Stomach (tissue), 8 donors: ENCODE measurements at regions not wholly inside any gene's neighbourhood (a gene's known extent, or its start where the extent isn't known, plus 50 kb on each side); places are given as distances from the start of the nearest gene placed in this dataset.

Source experiments
- DNase-seq, 2 donors: peaks; one replicate each; pipeline versions ENCODE4 v3.0.0 to v3.0.0-alpha.2; 2013 to 2019
- H3K27ac ChIP-seq, 5 donors: fragments of 200-600 bp in 4 of 5; sonication (generic) in 4 of 5; one replicate each; pipeline ENCODE4 v1.5.1; 2013 to 2019; ENCODE audit warnings: mild to moderate bottlenecking in 1 of 5, moderate library complexity in 1 of 5
- H3K27me3 ChIP-seq, 3 donors: fragments of 200-600 bp; sonication (generic); one replicate each; pipeline ENCODE4 v1.5.1; 2017 to 2019; ENCODE audit warnings: mixed run types in 1 of 3
- H3K36me3 ChIP-seq, 4 donors: fragments of 200-600 bp; sonication (generic); 1 replicate in 3 of 4; 2 replicates in 1 of 4; pipeline ENCODE4 v1.5.1; 2016 to 2019
- H3K4me1 ChIP-seq, 4 donors: fragments of 200-600 bp; sonication (generic); one replicate each; pipeline ENCODE4 v1.5.1; 2016 to 2019
- H3K4me3 ChIP-seq, 4 donors: fragments of 200-600 bp; sonication (generic) in 3 of 4; one replicate each; pipeline ENCODE4 v1.5.1; 2016 to 2019; ENCODE audit warnings: mild to moderate bottlenecking in 1 of 4
- H3K9me3 ChIP-seq, 4 donors: fragments of 200-600 bp; sonication (generic); one replicate each; pipeline ENCODE4 v1.5.1; 2016 to 2019
- EP300 ChIP-seq: sonication (generic); formaldehyde crosslinking; IDR thresholded peaks from one replicate; pipeline ENCODE4 v1.6.1; 2017; ENCODE audit warnings: antibody characterized with exemption
- POLR2A ChIP-seq, 4 donors: fragments of 450-650 bp; IDR thresholded peaks; one replicate each; pipeline ENCODE4 v1.6.1; 2016; ENCODE audit warnings: antibody characterized with exemption in 4 of 4, control low read depth in 2 of 4, mild to moderate bottlenecking in 1 of 4, moderate library complexity in 1 of 4
- POLR2AphosphoS5 ChIP-seq, 3 donors: sonication (generic); formaldehyde crosslinking; IDR thresholded peaks; one replicate each; pipeline ENCODE4 v1.6.1; 2016; ENCODE audit warnings: antibody characterized with exemption in 3 of 3
- WGBS, 5 donors: extraction: QIAGEN DNeasy Blood & Tissue Kit in 3 of 5; methylation state at CpG; one replicate each; pipeline versions ENCODE4 v1.1.5 to v1.1.7; 2013 to 2018; 5-methylcytosine and 5-hydroxymethylcytosine counted together
- intact Hi-C: fragments of 100-400 bp; cut with DNase I; formaldehyde crosslinking; loops from one replicate; pipeline ENCODE4 v1.15.1; 2023; ENCODE audit warnings: low total_unique reads
- TF ChIP-seq, protein P1 (sequence below), 7 experiments: fragments of 450-650 bp in 4 of 7; fragments of 200-600 bp in 3 of 7; sonication (generic) in 3 of 7; IDR thresholded peaks; one replicate each; pipeline ENCODE4 v1.5.1; 2016 to 2019; ENCODE audit warnings: antibody characterized with exemption in 7 of 7, control low read depth in 2 of 7, mild to moderate bottlenecking in 1 of 7
- donor health status: healthy with polysubstance abuse.
- donor health status: Bipolar disorder and iron deficiency.
- donor health status: healthy.

DNA sequence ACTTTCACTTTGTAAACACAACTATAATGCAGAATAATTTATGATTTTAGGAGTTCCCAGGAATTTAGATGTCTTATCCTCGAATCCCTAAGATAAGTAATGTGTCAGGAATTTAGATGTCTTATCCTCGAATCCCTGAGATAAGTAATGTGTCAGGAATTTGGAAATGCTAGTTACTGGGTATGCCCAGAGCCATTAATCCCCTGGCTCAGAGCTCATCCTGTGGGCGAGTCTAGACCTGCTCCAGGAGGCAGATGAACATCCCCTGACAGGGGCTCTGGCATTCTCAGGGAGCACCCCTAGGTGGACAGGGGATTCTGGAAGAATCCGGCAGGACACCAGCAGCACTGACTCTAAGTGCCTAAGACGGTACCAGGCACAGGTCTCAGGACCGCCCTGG lies 163.3 kb downstream of the ARRDC4 start:
- DNase-seq = no peak
- H3K9me3 ChIP-seq = no peaks in the 10 kb centered on the region
- WGBS, 5 donors = 56 to 74% (median 66%) methylated on average over 6 of the region's 6 CpGs
- no peaks in the 10 kb centered on the region for H3K4me1 ChIP-seq
- no peaks in the 10 kb centered on the region for H3K27me3 ChIP-seq
- no peaks in the 10 kb centered on the region for H3K36me3 ChIP-seq
- intact Hi-C loops = no loop called here
- TF ChIP-seq POLR2AphosphoS5 (IDR thresholded peaks at IDR 0.05) (no peak), EP300 (no peak), POLR2A (IDR thresholded peaks at IDR 0.05) (no peak)
- TF ChIP-seq, protein P1, sequence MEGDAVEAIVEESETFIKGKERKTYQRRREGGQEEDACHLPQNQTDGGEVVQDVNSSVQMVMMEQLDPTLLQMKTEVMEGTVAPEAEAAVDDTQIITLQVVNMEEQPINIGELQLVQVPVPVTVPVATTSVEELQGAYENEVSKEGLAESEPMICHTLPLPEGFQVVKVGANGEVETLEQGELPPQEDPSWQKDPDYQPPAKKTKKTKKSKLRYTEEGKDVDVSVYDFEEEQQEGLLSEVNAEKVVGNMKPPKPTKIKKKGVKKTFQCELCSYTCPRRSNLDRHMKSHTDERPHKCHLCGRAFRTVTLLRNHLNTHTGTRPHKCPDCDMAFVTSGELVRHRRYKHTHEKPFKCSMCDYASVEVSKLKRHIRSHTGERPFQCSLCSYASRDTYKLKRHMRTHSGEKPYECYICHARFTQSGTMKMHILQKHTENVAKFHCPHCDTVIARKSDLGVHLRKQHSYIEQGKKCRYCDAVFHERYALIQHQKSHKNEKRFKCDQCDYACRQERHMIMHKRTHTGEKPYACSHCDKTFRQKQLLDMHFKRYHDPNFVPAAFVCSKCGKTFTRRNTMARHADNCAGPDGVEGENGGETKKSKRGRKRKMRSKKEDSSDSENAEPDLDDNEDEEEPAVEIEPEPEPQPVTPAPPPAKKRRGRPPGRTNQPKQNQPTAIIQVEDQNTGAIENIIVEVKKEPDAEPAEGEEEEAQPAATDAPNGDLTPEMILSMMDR (IDR thresholded peaks at IDR 0.05) = no peak
- H3K4me3 ChIP-seq = no peak overlapping the region
- no peak overlapping the region for H3K27ac ChIP-seq

DNA sequence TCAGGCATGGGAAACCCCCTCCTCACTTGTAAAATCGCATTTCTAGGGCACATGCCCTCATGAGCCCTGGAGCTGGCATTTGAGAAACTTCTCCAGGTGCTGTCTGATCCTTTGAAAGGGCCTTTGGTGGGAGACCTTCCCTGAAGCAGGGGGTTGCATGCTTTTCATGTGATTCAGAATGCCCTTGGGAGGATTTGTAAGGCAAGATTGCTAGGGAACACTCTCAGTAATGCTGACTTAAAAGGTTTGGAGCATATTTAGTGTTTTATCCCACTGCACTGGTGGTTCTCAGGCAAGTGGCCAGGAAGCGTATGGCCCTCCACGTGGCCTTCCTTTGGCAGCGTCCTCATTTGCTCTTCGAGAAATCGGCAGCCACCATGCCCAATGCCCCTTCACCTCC lies 164.1 kb downstream of the ARRDC4 start:
- no peak for TF ChIP-seq POLR2AphosphoS5 (IDR thresholded peaks at IDR 0.05)
- TF ChIP-seq POLR2A (IDR thresholded peaks at IDR 0.05) = no peak
- TF ChIP-seq EP300 = no peak
- TF ChIP-seq, protein P1 (IDR thresholded peaks at IDR 0.05) = no peak
- Histone ChIP-seq H3K4me1 (no peaks in the 10 kb centered on the region), H3K9me3 (no peaks in the 10 kb centered on the region), H3K36me3 (no peaks in the 10 kb centered on the region), H3K4me3 (no peak overlapping the region), H3K27me3 (no peaks in the 10 kb centered on the region), H3K27ac (no peak overlapping the region)
- intact Hi-C loops = no loop called here
- 78 to 88% (median 85%) methylated on average over 6 of the region's 6 CpGs for WGBS, 5 donors
- DNase-seq = no peak

DNA sequence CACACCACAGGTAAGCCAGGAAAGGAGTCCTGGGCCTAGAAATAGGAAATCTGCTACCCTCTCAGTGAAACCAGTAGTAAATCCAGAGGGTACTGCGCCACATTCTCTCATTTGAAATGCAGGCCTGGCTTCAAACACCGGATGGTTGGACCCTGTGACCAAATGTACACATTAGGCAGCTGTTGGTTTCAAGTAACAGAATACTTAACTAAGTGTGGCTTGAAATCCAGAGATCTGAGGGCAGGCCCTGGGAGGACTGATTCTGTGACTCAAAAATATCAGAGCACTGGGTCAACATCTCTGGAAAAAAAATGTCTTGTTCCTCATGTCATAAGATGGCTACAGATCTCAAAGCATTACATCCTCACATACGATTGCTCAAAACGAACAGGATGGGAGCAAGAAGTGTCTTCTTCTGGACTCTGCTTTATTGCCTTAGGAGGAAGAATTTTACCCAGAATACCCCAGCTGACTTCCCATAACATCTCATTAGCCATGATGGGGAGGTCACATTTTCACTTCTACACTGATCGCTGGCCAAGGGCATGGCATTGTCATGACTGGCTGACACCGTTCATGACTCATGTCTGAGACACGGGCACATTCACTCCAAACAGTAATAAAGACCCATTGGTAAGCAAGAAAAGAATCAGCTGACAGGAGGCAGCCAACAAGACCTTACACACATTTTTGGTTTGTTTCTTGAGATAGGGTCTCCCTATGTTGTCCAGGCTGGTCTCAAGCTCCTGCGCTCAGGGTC lies 166.0 kb downstream of the ARRDC4 start:
- Histone ChIP-seq H3K4me1 (no peaks in the 10 kb centered on the region), H3K27me3 (no peaks in the 10 kb centered on the region), H3K9me3 (no peaks in the 10 kb centered on the region), H3K4me3 (no peak overlapping the region), H3K36me3 (no peaks in the 10 kb centered on the region), H3K27ac (no peak overlapping the region)
- TF ChIP-seq POLR2A (IDR thresholded peaks at IDR 0.05) = no peak
- TF ChIP-seq, protein P1 (IDR thresholded peaks at IDR 0.05) = no peak
- TF ChIP-seq EP300 = no peak
- TF ChIP-seq POLR2AphosphoS5 (IDR thresholded peaks at IDR 0.05) = no peak
- WGBS, 5 donors = 75 to 83% (median 78%) methylated on average over 8 of the region's 8 CpGs
- no peak for DNase-seq
- intact Hi-C loops = no loop called here

DNA sequence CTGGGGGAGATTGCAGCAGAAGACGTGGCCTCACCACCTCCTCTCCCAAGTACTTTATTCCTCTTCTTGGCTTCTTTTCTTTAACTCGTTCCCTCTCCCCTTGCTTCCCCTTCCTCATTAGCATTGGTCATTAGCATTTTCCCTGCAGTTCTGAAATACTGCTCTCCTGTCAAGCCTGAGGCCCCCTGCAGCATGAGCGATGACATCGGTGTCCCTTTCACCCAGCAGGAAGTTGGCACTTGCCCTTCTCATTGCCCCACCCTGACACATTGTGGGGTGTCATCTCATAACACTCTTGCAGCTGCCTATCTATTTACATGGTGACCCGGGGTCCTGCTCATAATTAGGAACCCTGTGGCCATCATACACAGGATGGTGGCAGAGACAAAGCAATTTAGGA lies 167.1 kb downstream of the ARRDC4 start:
- DNase-seq = no peak
- 33 to 60% (median 40%) methylated on average over 5 of the region's 5 CpGs for WGBS, 5 donors
- intact Hi-C loops = no loop called here
- no peaks in the 10 kb centered on the region for H3K36me3 ChIP-seq
- H3K4me3 ChIP-seq = no peak overlapping the region
- H3K27ac ChIP-seq = no peak overlapping the region
- no peaks in the 10 kb centered on the region for H3K27me3 ChIP-seq
- no peaks in the 10 kb centered on the region for H3K4me1 ChIP-seq
- no peak for TF ChIP-seq POLR2A (IDR thresholded peaks at IDR 0.05)
- no peak for TF ChIP-seq POLR2AphosphoS5 (IDR thresholded peaks at IDR 0.05)
- TF ChIP-seq, protein P1 (IDR thresholded peaks at IDR 0.05) = no peak
- TF ChIP-seq EP300 = no peak
- H3K9me3 ChIP-seq = no peaks in the 10 kb centered on the region
